HG03196 (cell line): ENCODE measurements at regions not wholly inside any gene's neighbourhood (a gene's known extent, or its start where the extent isn't known, plus 50 kb on each side); places are given as distances from the start of the nearest gene placed in this dataset.
"Not testable (repeated sequence)": the region's sequence is repeated elsewhere in the genome, so short reads cannot be mapped to it uniquely, and the experiment has no call there.

Source experiments
- ATAC-seq: cut with Tn5 transposase; IDR thresholded peaks from one replicate; pipeline ENCODE4 v1.9.1; 2021; ENCODE audit not compliant: unreplicated experiment

GRCh38 chr4:165548702-165549101 lies 169.9 kb downstream of the CPE start:
- ATAC-seq = no peak

- ATAC-seq = no peak
Observed at GRCh38 chr4:165553221-165553810, 174.5 kb downstream of the CPE start.

- ATAC-seq = no peak
Observed at GRCh38 chr4:165555302-165555701, 176.5 kb downstream of the CPE start.

- no peak for ATAC-seq
Observed at GRCh38 chr4:165556383-165556782, 177.6 kb downstream of the CPE start.

GRCh38 chr4:165560941-165561340 lies 182.1 kb downstream of the CPE start:
- ATAC-seq = no peak

- ATAC-seq = no peak
Observed at GRCh38 chr4:165563851-165564250, 185.0 kb downstream of the CPE start.

- ATAC-seq = no peak
Observed at GRCh38 chr4:165569031-165569430, 190.2 kb downstream of the CPE start.

- not testable (repeated sequence) for ATAC-seq
Observed at GRCh38 chr4:165571476-165571875, 192.7 kb downstream of the CPE start.

- no peak for ATAC-seq
Observed at GRCh38 chr4:165580351-165580905, 201.6 kb downstream of the CPE start.

GRCh38 chr4:165583341-165583740 lies 204.5 kb downstream of the CPE start:
- no peak for ATAC-seq

GRCh38 chr4:165584916-165585315 lies 206.1 kb downstream of the CPE start:
- ATAC-seq = no peak

GRCh38 chr4:165588534-165589315 lies 209.9 kb downstream of the CPE start:
- ATAC-seq = no peak

- ATAC-seq = no peak
Observed at GRCh38 chr4:165592386-165592785, 213.6 kb downstream of the CPE start.

- no peak for ATAC-seq
Observed at GRCh38 chr4:165597581-165598480, 219.0 kb downstream of the CPE start.

GRCh38 chr4:165600959-165601683 lies 222.3 kb downstream of the CPE start:
- no peak for ATAC-seq

- no peak for ATAC-seq
Observed at GRCh38 chr4:165602621-165603020, 223.8 kb downstream of the CPE start.

GRCh38 chr4:165604181-165604580 lies 225.4 kb downstream of the CPE start:
- no peak for ATAC-seq

- no peak for ATAC-seq
Observed at GRCh38 chr4:165605811-165606210, 227.0 kb downstream of the CPE start.

GRCh38 chr4:165606465-165607205 lies 227.8 kb downstream of the CPE start:
- no peak for ATAC-seq

GRCh38 chr4:165609653-165610052 lies 230.8 kb downstream of the CPE start:
- ATAC-seq = no peak
